GM18858 (cell line): ENCODE measurements at regions not wholly inside any gene's neighbourhood (a gene's known extent, or its start where the extent isn't known, plus 50 kb on each side); places are given as distances from the start of the nearest gene placed in this dataset.

Experiments used
- ATAC-seq: cut with Tn5 transposase; IDR thresholded peaks from one replicate; pipeline ENCODE4 v1.9.1; 2021; ENCODE audit not compliant: unreplicated experiment

GRCh38 chr2:128467321-128467969, 148.8 kb upstream of the HS6ST1 start:
- no peak for ATAC-seq

- no peak for ATAC-seq
Observed at GRCh38 chr2:128468186-128468920, 149.7 kb upstream of the HS6ST1 start.

- ATAC-seq, result no peak
Observed at GRCh38 chr2:128469203-128469602, 150.5 kb upstream of the HS6ST1 start.

- no peak for ATAC-seq
Observed at GRCh38 chr2:128469875-128470274, 151.2 kb upstream of the HS6ST1 start.

- ATAC-seq, result peak; percentile 25
Observed at GRCh38 chr2:128472789-128473174, 154.1 kb upstream of the HS6ST1 start.

GRCh38 chr2:128473175-128474035, 154.7 kb upstream of the HS6ST1 start:
- ATAC-seq, result peak; percentile 83

- no peak for ATAC-seq
Observed at GRCh38 chr2:128474036-128474955, 155.6 kb upstream of the HS6ST1 start.

- ATAC-seq, result no peak
Observed at GRCh38 chr2:128474962-128475361, 156.3 kb upstream of the HS6ST1 start.

- ATAC-seq, result no peak
Observed at GRCh38 chr2:128475427-128476211, 157.0 kb upstream of the HS6ST1 start.

GRCh38 chr2:128477026-128477820, 158.6 kb upstream of the HS6ST1 start:
- no peak for ATAC-seq

GRCh38 chr2:128477891-128478290, 159.2 kb upstream of the HS6ST1 start:
- ATAC-seq, result no peak

GRCh38 chr2:128485761-128486639, 167.3 kb upstream of the HS6ST1 start:
- no peak for ATAC-seq

- ATAC-seq, result no peak
Observed at GRCh38 chr2:128486640-128487375, 168.1 kb upstream of the HS6ST1 start.

- ATAC-seq, result no peak
Observed at GRCh38 chr2:128487650-128488387, 169.2 kb upstream of the HS6ST1 start.

- no peak for ATAC-seq
Observed at GRCh38 chr2:128488434-128488833, 169.8 kb upstream of the HS6ST1 start.

- no peak for ATAC-seq
Observed at GRCh38 chr2:128489526-128490273, 171.0 kb upstream of the HS6ST1 start.
